ENCODE measurements at regions not wholly inside any gene's neighbourhood (a gene's known extent, or its start where the extent isn't known, plus 50 kb on each side); places are given as distances from the start of the nearest gene placed in this dataset.

- TF ChIP-seq POLR2AphosphoS5 (IDR thresholded peaks at IDR 0.05; ENCODE audit: low read depth, low read length) (no peak), TAF1 (IDR thresholded peaks at IDR 0.05; ENCODE audit: borderline replicate concordance, low read depth, low read length) (no peak)
Observed at GRCh38 chr4:177582992-177583391, 140.8 kb upstream of the AGA start.
